HCEC 1CT (cell line): ENCODE measurements at regions not wholly inside any gene's neighbourhood (a gene's known extent, or its start where the extent isn't known, plus 50 kb on each side); places are given as distances from the start of the nearest gene placed in this dataset.

Experiments
- DNase-seq: peaks from one replicate; pipeline ENCODE4 v3.0.0-alpha.2; 2017

- DNase-seq, result no peak
Measured at GRCh38 chr4:141783770-141784169, 147.4 kb downstream of the IL15 start.

DNA sequence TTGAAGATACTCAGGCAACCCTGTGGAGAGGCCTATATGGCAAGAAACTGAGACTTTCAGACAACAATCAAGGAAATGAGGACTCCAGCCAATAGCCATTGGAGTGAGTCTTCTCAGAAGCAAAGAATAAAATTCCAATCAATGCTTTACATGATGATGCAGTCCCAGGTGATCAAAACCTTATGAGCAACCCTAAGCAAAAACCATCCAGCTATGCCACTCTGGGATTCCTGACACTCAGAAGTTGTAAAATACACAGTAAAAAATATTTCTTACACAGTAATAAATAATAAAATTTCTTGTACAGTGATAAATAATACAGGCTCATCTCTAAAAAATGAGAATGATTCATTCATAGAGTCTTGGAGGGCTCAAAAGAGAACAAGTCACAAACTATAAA lies 150.6 kb downstream of the IL15 start:
- no peak for DNase-seq

GRCh38 chr4:141788169-141788915 lies 152.0 kb downstream of the IL15 start:
- no peak for DNase-seq

DNA sequence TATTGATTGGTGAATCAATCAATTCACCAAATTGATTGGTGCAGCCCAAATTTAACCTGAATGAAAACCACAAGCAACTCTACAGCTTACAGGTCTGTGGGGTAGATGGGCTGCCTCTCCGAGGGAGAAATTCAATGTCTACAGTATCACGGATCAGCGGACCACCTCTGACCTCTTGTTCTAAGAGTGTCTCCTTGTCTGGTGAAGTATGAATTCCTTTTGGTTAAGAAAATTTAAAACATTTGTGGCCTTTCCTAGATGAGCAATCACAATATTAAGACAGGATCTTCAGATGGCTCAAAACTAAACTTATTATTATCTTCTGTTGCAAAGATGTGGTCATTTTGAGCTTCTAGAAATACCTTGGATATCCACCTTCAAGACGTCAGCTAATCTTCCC lies 153.3 kb downstream of the IL15 start:
- DNase-seq, result no peak

DNA sequence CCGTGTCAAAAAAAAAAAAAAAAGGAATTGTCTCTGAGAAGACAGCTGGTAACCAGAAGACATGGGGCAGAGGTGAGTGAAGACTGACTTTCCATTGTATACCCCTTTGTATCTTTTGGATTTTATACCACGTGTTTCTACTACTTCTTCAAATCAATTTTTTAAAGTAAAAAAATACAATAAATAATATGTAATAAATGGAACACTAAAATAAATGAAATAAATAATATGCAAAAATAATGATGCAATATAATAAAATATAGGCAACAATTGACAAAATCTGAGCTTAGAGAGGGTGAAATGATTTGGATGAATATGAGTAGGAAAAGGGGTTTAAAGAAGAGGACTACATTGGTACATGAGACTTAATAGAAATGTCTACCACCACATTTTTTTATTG lies 155.8 kb downstream of the IL15 start:
- no peak for DNase-seq

- DNase-seq, result no peak
Measured at GRCh38 chr4:141797966-141798365, 161.6 kb downstream of the IL15 start.

GRCh38 chr4:141801558-141801957 lies 165.2 kb downstream of the IL15 start:
- no peak for DNase-seq

DNA sequence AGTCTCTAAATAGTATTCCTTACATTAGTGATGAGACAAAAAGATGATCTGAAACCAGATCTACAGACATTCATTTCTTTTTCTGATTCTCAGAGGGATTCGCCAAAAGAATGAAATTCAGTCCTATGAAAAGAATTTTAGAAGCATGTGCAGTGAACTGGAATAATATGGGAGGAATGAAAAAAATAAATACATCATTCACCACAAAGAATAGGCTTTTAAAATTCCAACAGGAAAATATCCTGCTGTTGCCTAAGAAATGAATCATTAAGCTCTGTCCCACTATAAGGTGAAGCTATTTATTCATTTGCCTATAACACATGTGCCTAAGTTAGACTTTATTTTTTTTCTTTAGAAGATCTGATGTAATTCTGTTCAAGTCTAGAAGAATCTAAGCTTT lies 165.9 kb downstream of the IL15 start:
- peak; percentile 72 for DNase-seq

GRCh38 chr4:141804836-141805235 lies 168.5 kb downstream of the IL15 start:
- DNase-seq, result no peak

DNA sequence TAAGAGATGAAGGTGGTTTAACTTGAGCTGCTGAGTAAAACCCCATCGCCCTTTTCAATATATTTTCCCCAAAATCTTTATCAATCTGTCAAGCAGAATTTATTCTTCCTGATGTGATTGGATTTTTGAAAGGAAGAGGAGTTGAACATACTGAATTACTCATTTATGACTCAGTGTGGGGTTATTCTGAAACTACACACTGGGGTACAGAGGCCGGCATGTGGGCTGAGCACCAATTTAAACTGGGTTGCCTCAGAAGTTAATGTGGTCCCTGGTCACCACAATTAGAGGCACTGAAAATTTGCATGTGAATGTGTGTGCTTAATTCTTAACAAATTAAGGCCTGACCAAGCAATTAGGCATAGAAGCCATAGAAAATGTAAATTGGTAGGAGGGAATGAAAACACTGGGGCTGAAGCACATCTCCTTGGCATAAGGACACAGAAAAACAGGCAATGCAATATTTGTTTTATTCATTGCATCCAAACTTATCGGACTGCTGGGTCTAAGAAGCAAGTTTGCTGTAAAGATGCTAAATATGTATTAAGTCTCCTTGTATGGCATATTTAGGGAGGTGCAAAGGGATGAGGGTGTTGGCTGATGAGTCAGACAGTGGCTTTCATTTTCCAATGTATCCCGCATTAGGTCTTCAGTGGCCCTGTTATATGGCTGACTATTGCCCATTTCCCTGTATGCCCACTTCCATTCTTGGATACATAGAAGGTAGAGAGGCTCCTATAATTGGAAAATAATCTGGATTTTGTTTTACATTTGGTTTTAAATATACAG lies 170.9 kb downstream of the IL15 start:
- DNase-seq, result peak; percentile 57

GRCh38 chr4:141810038-141810711 lies 173.8 kb downstream of the IL15 start:
- DNase-seq, result no peak

GRCh38 chr4:141810712-141811375 lies 174.5 kb downstream of the IL15 start:
- DNase-seq, result no peak

- no peak for DNase-seq
Measured at GRCh38 chr4:141812158-141812557, 175.8 kb downstream of the IL15 start.

DNA sequence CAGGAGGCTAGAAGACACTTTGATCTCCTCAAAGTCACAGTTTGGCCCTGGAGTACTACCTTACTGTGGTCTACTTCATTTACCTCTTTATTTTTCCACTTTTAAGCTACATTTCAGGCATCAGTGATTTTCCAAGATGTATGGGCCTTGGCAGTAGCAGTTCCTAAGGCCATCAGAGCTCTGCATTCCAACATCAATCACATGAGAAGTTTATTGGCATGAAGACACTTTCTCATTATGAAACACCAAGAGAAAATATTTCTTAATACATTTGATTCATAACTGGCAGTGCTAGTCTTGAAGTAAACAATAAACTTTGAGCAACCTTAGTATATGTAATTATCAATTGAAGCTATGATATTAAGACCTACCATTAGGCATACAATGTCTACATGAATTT lies 178.1 kb downstream of the IL15 start:
- no peak for DNase-seq

- no peak for DNase-seq
Measured at GRCh38 chr4:141815646-141816045, 179.3 kb downstream of the IL15 start.

DNA sequence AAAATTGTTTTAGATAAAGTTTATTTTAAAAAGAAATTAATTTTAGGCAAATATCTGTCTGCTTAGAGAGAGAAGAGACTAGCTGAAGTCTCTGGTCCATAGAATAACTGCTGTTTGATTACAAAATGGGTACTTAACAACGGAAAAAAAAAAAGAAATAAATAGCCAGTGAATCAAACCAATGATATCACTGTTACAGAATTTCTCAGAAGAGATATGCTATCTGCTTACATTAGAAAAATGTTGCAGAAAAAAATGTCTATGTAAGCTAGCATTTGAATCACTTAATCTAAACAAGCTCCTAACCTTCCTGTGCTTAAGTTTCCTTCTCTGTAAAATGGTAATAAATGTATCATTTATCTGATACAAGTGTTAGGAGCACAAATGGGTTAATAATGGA lies 189.9 kb downstream of the IL15 start:
- no peak for DNase-seq

GRCh38 chr4:141833209-141833608 lies 196.8 kb downstream of the IL15 start:
- no peak for DNase-seq

DNA sequence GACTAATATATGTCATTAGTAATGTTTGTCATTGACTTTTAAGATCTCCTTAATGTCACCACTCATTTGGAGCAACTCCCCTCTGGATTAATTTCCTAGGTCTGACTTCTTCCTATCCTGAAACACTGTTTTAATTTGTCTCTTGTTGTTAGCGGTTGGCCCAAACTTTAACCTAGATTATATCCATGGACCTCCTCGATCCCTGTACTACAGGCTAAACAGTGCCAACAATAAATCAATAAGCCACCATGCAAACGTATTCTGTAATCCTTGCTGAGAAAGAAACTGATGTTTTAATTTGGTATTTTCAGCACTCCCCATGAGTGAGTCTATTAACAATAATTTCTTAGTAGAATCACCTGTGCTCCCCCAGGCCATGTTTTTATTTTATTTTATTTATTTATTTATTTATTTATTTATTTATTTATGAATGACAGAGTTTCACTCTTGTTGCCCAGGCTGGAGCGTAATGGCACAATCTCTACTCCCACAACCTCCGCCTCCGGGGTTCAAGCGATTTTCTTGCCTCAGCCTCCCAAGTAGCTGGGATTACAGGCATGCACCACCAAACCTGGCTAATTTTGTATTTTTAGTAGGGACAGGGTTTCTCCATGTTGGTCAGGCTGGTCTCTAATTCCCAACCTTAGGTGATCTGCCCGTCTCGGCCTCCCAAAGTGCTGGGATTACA lies 204.1 kb downstream of the IL15 start:
- no peak for DNase-seq

DNA sequence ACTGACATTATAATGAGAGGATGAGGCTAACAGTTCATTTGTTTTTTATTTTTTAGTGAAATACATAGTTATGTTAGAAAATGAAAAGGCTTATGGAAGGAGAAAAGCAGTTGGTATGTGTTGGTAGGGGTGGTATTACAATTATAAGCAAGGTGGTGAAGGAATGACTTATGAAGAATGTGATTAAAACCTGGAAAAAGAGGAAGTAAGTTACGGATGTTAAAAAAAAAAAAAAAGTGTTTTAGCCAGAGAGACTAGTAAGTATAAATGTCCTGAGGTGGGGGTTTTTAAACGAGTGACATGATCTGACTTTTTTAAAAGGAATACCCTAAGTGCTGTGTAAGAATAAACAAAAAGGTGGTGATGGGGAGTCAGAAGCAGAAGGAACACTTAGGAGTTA lies 206.8 kb downstream of the IL15 start:
- DNase-seq, result no peak

DNA sequence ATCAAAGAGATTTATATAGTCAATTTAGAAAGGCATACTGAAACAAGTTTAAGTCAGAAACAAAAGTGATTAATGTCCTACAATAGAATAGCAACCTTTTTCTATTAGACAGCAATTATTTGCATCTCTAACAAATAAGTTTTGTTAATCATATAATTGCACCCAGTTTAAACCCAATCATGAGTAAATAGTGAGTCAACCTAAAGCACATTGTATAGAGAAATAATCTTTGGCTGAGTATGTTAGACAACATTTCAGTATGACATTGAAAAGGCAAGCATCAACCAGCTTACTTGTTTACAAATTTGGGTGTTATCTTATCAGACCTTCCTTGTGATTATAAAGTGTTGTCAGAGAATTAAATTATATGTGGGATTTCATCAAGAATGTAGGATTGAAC lies 209.5 kb downstream of the IL15 start:
- DNase-seq, result no peak

DNA sequence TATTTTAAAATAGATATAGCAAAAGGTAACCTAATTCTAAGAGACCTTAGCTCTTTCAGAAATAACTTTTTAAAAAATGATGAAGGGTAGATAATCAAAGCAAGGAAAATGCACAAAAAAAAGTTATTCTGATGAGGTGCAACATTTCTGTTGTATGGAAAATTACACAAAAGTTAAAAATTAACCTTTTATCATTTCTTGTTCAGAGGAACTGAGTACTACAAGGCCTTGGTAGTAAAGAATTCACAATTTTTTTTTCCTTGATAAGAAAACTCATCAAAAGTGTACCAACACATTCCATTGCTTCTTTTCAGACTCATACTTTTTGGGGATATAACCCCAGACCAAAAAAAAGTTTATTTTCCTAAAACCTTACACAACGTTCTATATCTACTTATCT lies 213.0 kb downstream of the IL15 start:
- DNase-seq, result no peak

GRCh38 chr4:141849778-141850177 lies 213.4 kb downstream of the IL15 start:
- DNase-seq, result no peak
